DND-41 (cell line): ENCODE measurements at regions not wholly inside any gene's neighbourhood (a gene's known extent, or its start where the extent isn't known, plus 50 kb on each side); places are given as distances from the start of the nearest gene placed in this dataset.

Source experiments
- EZH2 ChIP-seq: IDR thresholded peaks from 3 replicates; pipeline ENCODE4 v1.6.1; 2012; ENCODE audit warnings: borderline replicate concordance, low read depth, mild to moderate bottlenecking, moderate library complexity, low read length, inconsistent platforms; ENCODE audit not compliant: severe bottlenecking
- TF ChIP-seq, protein P1 (sequence below): IDR thresholded peaks from 2 replicates; pipeline ENCODE4 v1.5.1; 2012; ENCODE audit warnings: borderline replicate concordance, low read length, moderate library complexity, mild to moderate bottlenecking; ENCODE audit not compliant: poor library complexity, severe bottlenecking; ENCODE audit errors: extremely low read depth

DNA sequence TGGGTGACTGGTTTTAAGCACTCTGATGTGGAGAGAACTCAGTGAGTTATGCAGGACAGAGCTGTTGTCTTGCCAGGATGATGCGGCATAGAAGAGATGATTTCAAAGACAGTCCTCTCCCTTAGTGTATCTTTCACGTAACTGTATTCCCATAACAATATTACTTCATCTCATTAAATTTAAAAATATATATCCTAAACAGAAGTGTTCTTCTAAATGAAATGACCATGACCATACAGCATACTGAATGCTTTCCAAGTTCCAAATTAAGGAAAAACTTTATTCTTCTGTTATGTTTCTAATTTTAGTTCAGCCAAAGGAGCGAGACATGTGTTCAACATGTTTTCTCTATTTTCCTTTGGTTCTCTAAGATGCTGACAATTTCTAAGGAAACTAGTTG lies 600.1 kb upstream of the FSHR start:
- TF ChIP-seq, protein P1, sequence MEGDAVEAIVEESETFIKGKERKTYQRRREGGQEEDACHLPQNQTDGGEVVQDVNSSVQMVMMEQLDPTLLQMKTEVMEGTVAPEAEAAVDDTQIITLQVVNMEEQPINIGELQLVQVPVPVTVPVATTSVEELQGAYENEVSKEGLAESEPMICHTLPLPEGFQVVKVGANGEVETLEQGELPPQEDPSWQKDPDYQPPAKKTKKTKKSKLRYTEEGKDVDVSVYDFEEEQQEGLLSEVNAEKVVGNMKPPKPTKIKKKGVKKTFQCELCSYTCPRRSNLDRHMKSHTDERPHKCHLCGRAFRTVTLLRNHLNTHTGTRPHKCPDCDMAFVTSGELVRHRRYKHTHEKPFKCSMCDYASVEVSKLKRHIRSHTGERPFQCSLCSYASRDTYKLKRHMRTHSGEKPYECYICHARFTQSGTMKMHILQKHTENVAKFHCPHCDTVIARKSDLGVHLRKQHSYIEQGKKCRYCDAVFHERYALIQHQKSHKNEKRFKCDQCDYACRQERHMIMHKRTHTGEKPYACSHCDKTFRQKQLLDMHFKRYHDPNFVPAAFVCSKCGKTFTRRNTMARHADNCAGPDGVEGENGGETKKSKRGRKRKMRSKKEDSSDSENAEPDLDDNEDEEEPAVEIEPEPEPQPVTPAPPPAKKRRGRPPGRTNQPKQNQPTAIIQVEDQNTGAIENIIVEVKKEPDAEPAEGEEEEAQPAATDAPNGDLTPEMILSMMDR, result no peak
- TF ChIP-seq EZH2, result no peak
